ENCODE measurements at regions not wholly inside any gene's neighbourhood (a gene's known extent, or its start where the extent isn't known, plus 50 kb on each side); places are given as distances from the start of the nearest gene placed in this dataset.

GRCh38 chr6:137726582-137726981 is 140.5 kb upstream of the TNFAIP3 start (continued):
- no peak for TF ChIP-seq CHD7 (IDR thresholded peaks at IDR 0.05; ENCODE audit: insufficient replicate concordance, low read length)
- no peak for TF ChIP-seq SRF (IDR thresholded peaks at IDR 0.05; ENCODE audit: low read depth, low read length)

Measured in H1 (cell line).